IMR-90 (cell line): ENCODE measurements at regions not wholly inside any gene's neighbourhood (a gene's known extent, or its start where the extent isn't known, plus 50 kb on each side); places are given as distances from the start of the nearest gene placed in this dataset.

Experiments
- ATAC-seq: fragments of 200-7000 bp; cut with Tn5 transposase; 2 replicates; pipeline ENCODE4 v1.9.1; 2020; ENCODE audit warnings: low read depth, mild to moderate bottlenecking, moderate library complexity
- BruUV-seq: library from RNA; stranded (reverse); fragments of 400-500 nt; replicated peaks from 2 replicates; lab custom pipeline; 2021; lab: Mats Ljungman, UMichigan
- CTCF ChIA-PET: fragments of 300-600 bp; formaldehyde crosslinking; extraction: SDS; loops from one replicate; lab custom pipeline; 2021; ENCODE audit warnings: antibody characterized with exemption; lab: Yijun Ruan, JAX
- POLR2A ChIA-PET: fragments of 300-600 bp; sonication (Branson Sonifier 250); formaldehyde crosslinking; loops from one replicate; lab custom pipeline; 2022; ENCODE audit warnings: antibody characterized with exemption; ENCODE audit not compliant: unreplicated experiment; lab: Charles Lee
- DNase-seq: peaks from one replicate; pipeline ENCODE4 v3.0.0; 2013
- H2AFZ ChIP-seq: replicated peaks from 2 replicates; pipeline ENCODE3; 2013; ENCODE audit warnings: low read length, mild to moderate bottlenecking; ENCODE audit not compliant: poor library complexity
- H2AK5ac ChIP-seq: 2 replicates; pipeline ENCODE4 v1.6.1; 2013; ENCODE audit warnings: low read depth, low read length, inconsistent platforms
- H2AK9ac ChIP-seq: replicated peaks from 2 replicates; pipeline ENCODE3; 2013; ENCODE audit warnings: mild to moderate bottlenecking, low read depth, low read length, moderate library complexity; ENCODE audit not compliant: poor library complexity
- H2BK120ac ChIP-seq: 2 replicates; pipeline ENCODE4 v1.6.1; 2013; ENCODE audit warnings: low read depth, low read length, inconsistent platforms
- H2BK15ac ChIP-seq: 3 replicates; pipeline ENCODE4 v1.6.1; 2013; ENCODE audit warnings: low read depth, low read length, inconsistent platforms
- H2BK20ac ChIP-seq: 2 replicates; pipeline ENCODE4 v1.6.1; 2013; ENCODE audit warnings: low read depth, mild to moderate bottlenecking, inconsistent platforms, low read length, moderate library complexity
- H2BK5ac ChIP-seq: 2 replicates; pipeline ENCODE4 v1.6.1; 2013; ENCODE audit warnings: mild to moderate bottlenecking, low read depth, low read length, inconsistent platforms; ENCODE audit not compliant: poor library complexity, severe bottlenecking
- H3K14ac ChIP-seq: replicated peaks from 2 replicates; pipeline ENCODE4 v1.6.1; 2013; ENCODE audit warnings: low read depth, low read length, inconsistent platforms
- H3K18ac ChIP-seq: 2 replicates; pipeline ENCODE4 v1.6.1; 2013; ENCODE audit warnings: low read depth, low read length, control low read depth
- H3K23ac ChIP-seq: 2 replicates; pipeline ENCODE4 v1.6.1; 2013; ENCODE audit warnings: low read depth, low read length, inconsistent platforms
- H3K27ac ChIP-seq: 2 replicates; pipeline ENCODE4 v1.5.1; 2013; ENCODE audit warnings: mild to moderate bottlenecking, control low read depth, low read length; ENCODE audit not compliant: insufficient read depth
- H3K27me3 ChIP-seq: 2 replicates; pipeline ENCODE4 v1.6.1; 2013; ENCODE audit warnings: low read length; ENCODE audit not compliant: control insufficient read depth, insufficient read depth
- H3K36me3 ChIP-seq: 2 replicates; pipeline ENCODE4 v1.6.1; 2013; ENCODE audit warnings: low read length, mixed read lengths; ENCODE audit not compliant: control insufficient read depth, insufficient read depth
- H3K4ac ChIP-seq: 2 replicates; pipeline ENCODE4 v1.6.1; 2013; ENCODE audit warnings: low read depth, low read length, inconsistent platforms
- H3K4me1 ChIP-seq: 2 replicates; pipeline ENCODE4 v1.6.1; 2013; ENCODE audit warnings: low read length, mixed read lengths; ENCODE audit not compliant: control insufficient read depth, insufficient read depth
- H3K4me2 ChIP-seq: 2 replicates; pipeline ENCODE4 v1.6.1; 2013; ENCODE audit warnings: low read depth, mild to moderate bottlenecking, control low read depth, low read length, moderate library complexity
- H3K4me3 ChIP-seq: 2 replicates; pipeline ENCODE4 v1.5.1; 2013; ENCODE audit warnings: low read depth, mild to moderate bottlenecking, control low read depth, low read length, moderate library complexity; ENCODE audit not compliant: insufficient read depth
- H3K56ac ChIP-seq: 2 replicates; pipeline ENCODE4 v1.6.1; 2013; ENCODE audit warnings: low read length, inconsistent platforms; ENCODE audit not compliant: insufficient read depth; ENCODE audit errors: extremely low read depth
- H3K79me1 ChIP-seq, 2 experiments: 2 replicates each; pipeline ENCODE4 v1.6.1; 2013; ENCODE audit warnings: low read length in 2 of 2, inconsistent platforms in 1 of 2, low read depth in 1 of 2
- H3K9ac ChIP-seq: 2 replicates; pipeline ENCODE4 v1.6.1; 2013; ENCODE audit warnings: low read depth, low read length, control low read depth
- H3K9me1 ChIP-seq: 2 replicates; pipeline ENCODE4 v1.6.1; 2013; ENCODE audit warnings: low read length, inconsistent platforms; ENCODE audit not compliant: insufficient read depth
- H3K9me3 ChIP-seq: 2 replicates; pipeline ENCODE4 v1.6.1; 2013; ENCODE audit warnings: low read length; ENCODE audit not compliant: control insufficient read depth, insufficient read depth
- H4K20me1 ChIP-seq: 2 replicates; pipeline ENCODE4 v1.6.1; 2013; ENCODE audit warnings: low read length, inconsistent platforms; ENCODE audit not compliant: insufficient read depth
- H4K5ac ChIP-seq: 2 replicates; pipeline ENCODE4 v1.6.1; 2013; ENCODE audit warnings: mild to moderate bottlenecking, low read depth, low read length, control low read depth
- H4K8ac ChIP-seq, 2 experiments: 2 replicates each; pipeline ENCODE4 v1.6.1; 2013; ENCODE audit warnings: low read depth in 2 of 2, low read length in 2 of 2, control low read depth in 1 of 2, inconsistent platforms in 1 of 2
- H4K91ac ChIP-seq: 2 replicates; pipeline ENCODE4 v1.6.1; 2013; ENCODE audit warnings: low read depth, low read length, inconsistent platforms; ENCODE audit not compliant: insufficient read depth
- BHLHE40 ChIP-seq: fragments of 150-350 bp; IDR thresholded peaks from 2 replicates; pipeline ENCODE4 v1.6.1; 2016; ENCODE audit warnings: mild to moderate bottlenecking, low read depth, low read length
- FOS ChIP-seq: fragments of 150-350 bp; IDR thresholded peaks from 2 replicates; pipeline ENCODE4 v1.6.1; 2016; ENCODE audit warnings: low read depth, low read length
- RCOR1 ChIP-seq: IDR thresholded peaks from 2 replicates; pipeline ENCODE4 v1.6.1; 2012; ENCODE audit warnings: mild to moderate bottlenecking, low read length, improper control_type of control experiment; ENCODE audit not compliant: insufficient replicate concordance
- WGBS, 2 experiments: methylation state at CpG; one replicate each; pipeline versions ENCODE4 v1.1.5 to v1.1.7; 2013; ENCODE audit warnings: missing lambda C conversion rate in 2 of 2; ENCODE audit not compliant: insufficient read length in 1 of 2; ENCODE audit errors: extremely low coverage in 2 of 2; 5-methylcytosine and 5-hydroxymethylcytosine counted together
- dilution Hi-C: fragments of 300-500 bp; cut with HindIII; formaldehyde crosslinking; loops from one replicate; pipeline ENCODE4 v1.14.3; 2018; ENCODE audit warnings: low sequenced_read_pairs; ENCODE audit not compliant: unreplicated experiment
- in situ Hi-C: fragments of 300-500 bp; cut with MboI; formaldehyde crosslinking; loops from 3 replicates; pipeline ENCODE4 v1.14.3; 2019; ENCODE audit warnings: low sequenced_read_pairs, inconsistent platforms, mixed read lengths
- intact Hi-C: fragments of 100-400 bp; cut with micrococcal nuclease; formaldehyde crosslinking; loops from 2 replicates; pipeline ENCODE4 v1.10.0; 2022

- Histone ChIP-seq H3K9me3 (no peaks in the 10 kb centered on the region), H3K4ac (no peak overlapping the region), H3K4me2 (no peak overlapping the region), H3K27ac (no peak overlapping the region), H4K8ac (no peak overlapping the region), H4K5ac (no peak overlapping the region), H3K14ac (no peak overlapping the region), H3K36me3 (no peaks in the 10 kb centered on the region), H2BK5ac (no peak overlapping the region), H4K91ac (no peak overlapping the region), H3K4me3 (no peak overlapping the region), H3K9me1 (no peaks in the 10 kb centered on the region), H3K27me3 (peaks cover 26% of the 10 kb centered on the region), H2BK20ac (no peak overlapping the region), H2AK5ac (no peak overlapping the region), H2AFZ (no peak overlapping the region), H2AK9ac (no peak overlapping the region), H4K20me1 (no peaks in the 10 kb centered on the region), H2BK15ac (no peak overlapping the region), H3K4me1 (no peaks in the 10 kb centered on the region), H3K23ac (no peak overlapping the region), H3K9ac (no peak overlapping the region), H3K79me1 (no peaks in the 10 kb centered on the region), H2BK120ac (no peak overlapping the region), H3K18ac (no peak overlapping the region), H3K56ac (no peak overlapping the region)
- in situ Hi-C loops: no loop called here
- intact Hi-C loops: no loop called here
- no peak for ATAC-seq
- WGBS, 2 experiments: 46% methylated on average over 5 of the region's 5 CpGs; no CpG with 5 or more reads in 1 of the 2 experiments
- BruUV-seq: no TSS peak
- CTCF ChIA-PET: no interaction called here
- TF ChIP-seq RCOR1: no peak
- TF ChIP-seq FOS: no peak
- TF ChIP-seq BHLHE40: no peak
- dilution Hi-C loops: no loop called here
- POLR2A ChIA-PET: no interaction called here
- no peak for DNase-seq
These were observed 71.7 kb downstream of the MRM1 start for GRCh38 chr17:36673068-36673467.
